ENCODE measurements at regions not wholly inside any gene's neighbourhood (a gene's known extent, or its start where the extent isn't known, plus 50 kb on each side); places are given as distances from the start of the nearest gene placed in this dataset.

- no peak for DNase-seq
These were observed 686.7 kb downstream of the DIAPH3 start for GRCh38 chr13:59477011-59477410.

- peak; percentile 17 for DNase-seq
These were observed 684.8 kb downstream of the DIAPH3 start for GRCh38 chr13:59478908-59479307.

GRCh38 chr13:59479629-59480028 lies 684.1 kb downstream of the DIAPH3 start:
- no peak for DNase-seq

- no peak for DNase-seq
These were observed 683.1 kb downstream of the DIAPH3 start for GRCh38 chr13:59480396-59481259.

- DNase-seq = no peak
These were observed 680.1 kb downstream of the DIAPH3 start for GRCh38 chr13:59483501-59484145.

GRCh38 chr13:59487883-59488282 lies 675.8 kb downstream of the DIAPH3 start:
- no peak for DNase-seq

- DNase-seq = no peak
These were observed 675.3 kb downstream of the DIAPH3 start for GRCh38 chr13:59488436-59488835.

GRCh38 chr13:59490651-59491050 lies 673.1 kb downstream of the DIAPH3 start:
- DNase-seq = no peak

- DNase-seq = no peak
These were observed 671.6 kb downstream of the DIAPH3 start for GRCh38 chr13:59492030-59492636.

GRCh38 chr13:59493436-59493965 lies 670.2 kb downstream of the DIAPH3 start:
- DNase-seq = no peak

GRCh38 chr13:59494151-59494550 lies 669.6 kb downstream of the DIAPH3 start:
- no peak for DNase-seq

- no peak for DNase-seq
These were observed 669.2 kb downstream of the DIAPH3 start for GRCh38 chr13:59494560-59494970.

- DNase-seq = no peak
These were observed 668.4 kb downstream of the DIAPH3 start for GRCh38 chr13:59495299-59495698.

- no peak for DNase-seq
These were observed 667.7 kb downstream of the DIAPH3 start for GRCh38 chr13:59495936-59496512.

GRCh38 chr13:59497621-59498247 lies 666.0 kb downstream of the DIAPH3 start:
- no peak for DNase-seq

GRCh38 chr13:59501004-59501403 lies 662.7 kb downstream of the DIAPH3 start:
- DNase-seq = no peak

- DNase-seq = no peak
These were observed 659.3 kb downstream of the DIAPH3 start for GRCh38 chr13:59504407-59504806.

GRCh38 chr13:59510386-59510785 lies 653.3 kb downstream of the DIAPH3 start:
- no peak for DNase-seq

- no peak for DNase-seq
These were observed 650.0 kb downstream of the DIAPH3 start for GRCh38 chr13:59513686-59514085.

- DNase-seq = no peak
These were observed 649.4 kb downstream of the DIAPH3 start for GRCh38 chr13:59514316-59514715.

- no peak for DNase-seq
These were observed 643.9 kb downstream of the DIAPH3 start for GRCh38 chr13:59519819-59520218.

GRCh38 chr13:59521549-59521948 lies 642.2 kb downstream of the DIAPH3 start:
- DNase-seq = no peak

- no peak for DNase-seq
These were observed 641.1 kb downstream of the DIAPH3 start for GRCh38 chr13:59522652-59523051.
